Natural killer cell (primary cell): ENCODE measurements at regions not wholly inside any gene's neighbourhood (a gene's known extent, or its start where the extent isn't known, plus 50 kb on each side); places are given as distances from the start of the nearest gene placed in this dataset.
A peak's percentile ranks its signal among the peaks of the same experiment; 100 is the strongest.

Source experiments
- ATAC-seq, 3 donors: fragments of 150-1000 bp in 2 of 3; fragments of 200-7000 bp in 1 of 3; cut with Tn5 transposase; 1 replicate in 1 of 3; 2 replicates in 2 of 3; pipeline ENCODE4 v1.10.0; 2021; ENCODE audit warnings: mild to moderate bottlenecking in 2 of 3, moderate library complexity in 2 of 3
- DNase-seq, 2 donors: peaks; one replicate each; pipeline versions ENCODE4 v3.0.0 to v3.0.0-alpha.2; 2013 to 2021; ENCODE audit warnings: mixed read lengths in 1 of 2
- H3K27ac ChIP-seq: one replicate; pipeline ENCODE4 v1.5.1; 2013; ENCODE audit warnings: mild to moderate bottlenecking, low read length
- H3K27me3 ChIP-seq: one replicate; pipeline ENCODE4 v1.6.1; 2013; ENCODE audit warnings: low read length; ENCODE audit not compliant: control insufficient read depth, insufficient read depth
- H3K36me3 ChIP-seq: one replicate; pipeline ENCODE4 v1.6.1; 2013; ENCODE audit warnings: low read length; ENCODE audit not compliant: control insufficient read depth, insufficient read depth
- H3K4me1 ChIP-seq: one replicate; pipeline ENCODE4 v1.6.1; 2013; ENCODE audit warnings: low read length; ENCODE audit not compliant: control insufficient read depth, insufficient read depth
- H3K4me3 ChIP-seq: one replicate; pipeline ENCODE4 v1.5.1; 2013; ENCODE audit warnings: low read length
- H3K9me3 ChIP-seq: one replicate; pipeline ENCODE4 v1.6.1; 2013; ENCODE audit warnings: low read length; ENCODE audit not compliant: control insufficient read depth, insufficient read depth
- H3K27ac Mint-ChIP-seq, 2 donors: one replicate each; pipeline ENCODE4 v1.8.0; 2022; ENCODE audit warnings: mild to moderate bottlenecking in 2 of 2, mixed read lengths in 2 of 2, moderate library complexity in 1 of 2
- H3K27me3 Mint-ChIP-seq, 2 donors: one replicate each; pipeline ENCODE4 v1.8.0; 2022; ENCODE audit warnings: low read depth in 2 of 2, mixed read lengths in 2 of 2
- H3K36me3 Mint-ChIP-seq: one replicate; pipeline ENCODE4 v1.8.0; 2022; ENCODE audit warnings: mixed read lengths
- H3K4me1 Mint-ChIP-seq, 2 donors: one replicate each; pipeline ENCODE4 v1.8.0; 2022; ENCODE audit warnings: mixed read lengths in 2 of 2
- H3K4me3 Mint-ChIP-seq: one replicate; pipeline ENCODE4 v1.8.0; 2022; ENCODE audit warnings: mild to moderate bottlenecking, moderate library complexity, mixed read lengths
- H3K9me3 Mint-ChIP-seq, 2 donors: one replicate each; pipeline ENCODE4 v1.8.0; 2022; ENCODE audit warnings: mixed read lengths in 2 of 2
- CTCF ChIP-seq: fragments of 200-600 bp; IDR thresholded peaks from one replicate; pipeline ENCODE4 v1.8.0; 2022; ENCODE audit warnings: antibody characterized with exemption
- WGBS: methylation state at CpG from one replicate; pipeline ENCODE4 v1.1.7; 2013; ENCODE audit warnings: missing lambda C conversion rate; ENCODE audit not compliant: insufficient coverage; 5-methylcytosine and 5-hydroxymethylcytosine counted together
- intact Hi-C: fragments of 100-400 bp; cut with micrococcal nuclease; formaldehyde crosslinking; loops from one replicate; pipeline ENCODE4 v1.14.2; 2022

- H3K4me3 ChIP-seq = no peak overlapping the region
- no peaks in the 10 kb centered on the region for H3K9me3 Mint-ChIP-seq
- H3K4me3 Mint-ChIP-seq = no peak overlapping the region
- no peak for TF ChIP-seq CTCF
- no peaks in the 10 kb centered on the region for H3K27me3 ChIP-seq
- peaks cover 0 to 28% of the 10 kb centered on the region in 2 donors for H3K27me3 Mint-ChIP-seq
- no peaks in the 10 kb centered on the region for H3K4me1 Mint-ChIP-seq
- DNase-seq (no peak), ATAC-seq (no peak)
- no peaks in the 10 kb centered on the region for H3K9me3 ChIP-seq
- no peaks in the 10 kb centered on the region for H3K36me3 Mint-ChIP-seq
- H3K4me1 ChIP-seq = no peaks in the 10 kb centered on the region
- intact Hi-C loops = no loop called here
- no peaks in the 10 kb centered on the region for H3K36me3 ChIP-seq
- WGBS = no CpG with 5 or more reads among the region's 1 CpG
- H3K27ac Mint-ChIP-seq = no peak overlapping the region
- no peak overlapping the region for H3K27ac ChIP-seq
Measured at GRCh38 chrX:44637282-44637681, 94.6 kb upstream of the FUNDC1 start.

GRCh38 chrX:44621078-44621477, 78.4 kb upstream of the FUNDC1 start:
- Mint-ChIP-seq H3K27ac (no peak overlapping the region), H3K9me3 (no peaks in the 10 kb centered on the region), H3K27me3 (peaks cover 2 to 18% of the 10 kb centered on the region in 2 donors), H3K4me3 (no peak overlapping the region), H3K4me1 (no peaks in the 10 kb centered on the region), H3K36me3 (no peaks in the 10 kb centered on the region)
- Histone ChIP-seq H3K9me3 (no peaks in the 10 kb centered on the region), H3K4me3 (no peak overlapping the region), H3K27ac (no peak overlapping the region), H3K27me3 (no peaks in the 10 kb centered on the region), H3K4me1 (no peaks in the 10 kb centered on the region), H3K36me3 (no peaks in the 10 kb centered on the region)
- intact Hi-C loops = no loop called here
- DNase-seq (no peak), ATAC-seq (no peak)
- TF ChIP-seq CTCF = no peak
- WGBS = 18% methylated on average over 4 of the region's 4 CpGs

GRCh38 chrX:44619039-44619438, 76.4 kb upstream of the FUNDC1 start:
- no peaks in the 10 kb centered on the region for H3K9me3 ChIP-seq
- H3K4me3 ChIP-seq = no peak overlapping the region
- TF ChIP-seq CTCF = no peak
- no peaks in the 10 kb centered on the region for H3K27me3 ChIP-seq
- H3K9me3 Mint-ChIP-seq = no peaks in the 10 kb centered on the region
- H3K4me3 Mint-ChIP-seq = no peak overlapping the region
- no peak overlapping the region for H3K27ac Mint-ChIP-seq
- no peak overlapping the region for H3K27ac ChIP-seq
- 89% methylated on average over 4 of the region's 4 CpGs for WGBS
- no peaks in the 10 kb centered on the region for H3K36me3 ChIP-seq
- no peaks in the 10 kb centered on the region for H3K36me3 Mint-ChIP-seq
- ATAC-seq = no peak
- no peaks in the 10 kb centered on the region for H3K4me1 ChIP-seq
- no peak for DNase-seq
- no peaks in the 10 kb centered on the region for H3K4me1 Mint-ChIP-seq
- H3K27me3 Mint-ChIP-seq = peaks cover 2 to 18% of the 10 kb centered on the region in 2 donors
- intact Hi-C loops = no loop called here

GRCh38 chrX:44596277-44596676, 53.6 kb upstream of the FUNDC1 start:
- no peak for TF ChIP-seq CTCF
- no peaks in the 10 kb centered on the region for H3K9me3 ChIP-seq
- no peaks in the 10 kb centered on the region for H3K4me1 ChIP-seq
- Mint-ChIP-seq H3K27ac (no peak overlapping the region), H3K4me3 (no peak overlapping the region), H3K9me3 (no peaks in the 10 kb centered on the region), H3K4me1 (no peaks in the 10 kb centered on the region), H3K36me3 (no peaks in the 10 kb centered on the region), H3K27me3 (no peaks in the 10 kb centered on the region)
- DNase-seq (peak in 1 of 2 donors; percentile 1), ATAC-seq (no peak)
- H3K36me3 ChIP-seq = no peaks in the 10 kb centered on the region
- no peak overlapping the region for H3K27ac ChIP-seq
- no peak overlapping the region for H3K4me3 ChIP-seq
- H3K27me3 ChIP-seq = no peaks in the 10 kb centered on the region
- intact Hi-C loops = no loop called here
- no CpG with 5 or more reads among the region's 2 CpGs for WGBS
